A673 (cell line): ENCODE measurements at regions not wholly inside any gene's neighbourhood (a gene's known extent, or its start where the extent isn't known, plus 50 kb on each side); places are given as distances from the start of the nearest gene placed in this dataset.

Source experiments
- BruUV-seq: library from RNA; stranded (reverse); fragments of 400-500 nt; replicated peaks from 2 replicates; lab custom pipeline; 2021; lab: Mats Ljungman, UMichigan
- CTCF ChIA-PET: fragments of 300-600 bp; sonication (Branson Sonifier 250); formaldehyde crosslinking; loops from one replicate; lab custom pipeline; 2022; ENCODE audit warnings: antibody characterized with exemption; lab: Charles Lee
- POLR2A ChIA-PET: fragments of 300-600 bp; sonication (Branson Sonifier 250); formaldehyde crosslinking; loops from one replicate; lab custom pipeline; 2022; ENCODE audit warnings: antibody characterized with exemption; ENCODE audit not compliant: low non-redundant PET; lab: Charles Lee
- DNase-seq: peaks from one replicate; pipeline ENCODE4 v3.0.0-alpha.2; 2015; ENCODE audit warnings: low spot score
- H3K27ac ChIP-seq: fragments of 200-600 bp; sonication (generic); 2 replicates; pipeline ENCODE4 v1.5.1; 2016; ENCODE audit warnings: mixed run types, low read depth, mild to moderate bottlenecking, mixed read lengths, antibody characterized with exemption, low read length; ENCODE audit not compliant: poor library complexity, severe bottlenecking
- H3K27me3 ChIP-seq: fragments of 200-600 bp; sonication (generic); replicated peaks from 2 replicates; pipeline ENCODE4 v1.6.1; 2017; ENCODE audit warnings: mixed run types, low read depth, mild to moderate bottlenecking, mixed read lengths, antibody characterized with exemption, low read length; ENCODE audit not compliant: insufficient read depth, poor library complexity
- H3K36me3 ChIP-seq: fragments of 200-600 bp; sonication (generic); 2 replicates; pipeline ENCODE4 v1.6.1; 2016; ENCODE audit warnings: mixed run types, mild to moderate bottlenecking, mixed read lengths, antibody characterized with exemption, low read length; ENCODE audit not compliant: insufficient read depth, poor library complexity, severe bottlenecking
- H3K4me1 ChIP-seq: fragments of 200-600 bp; sonication (generic); 2 replicates; pipeline ENCODE4 v1.6.1; 2017; ENCODE audit warnings: mixed run types, mild to moderate bottlenecking, mixed read lengths, antibody characterized with exemption, low read length; ENCODE audit not compliant: insufficient read depth, poor library complexity, severe bottlenecking
- H3K4me3 ChIP-seq: fragments of 200-600 bp; sonication (generic); 2 replicates; pipeline ENCODE4 v1.5.1; 2016; ENCODE audit warnings: low read depth, mixed run types, mild to moderate bottlenecking, mixed read lengths, low read length; ENCODE audit not compliant: poor library complexity, severe bottlenecking
- H3K9me3 ChIP-seq: fragments of 200-600 bp; sonication (generic); 2 replicates; pipeline ENCODE4 v1.6.1; 2016; ENCODE audit warnings: mixed run types, low read depth, mild to moderate bottlenecking, mixed read lengths, antibody characterized with exemption, low read length; ENCODE audit not compliant: poor library complexity, severe bottlenecking
- EZH2 ChIP-seq: fragments of 200-600 bp; sonication (generic); IDR thresholded peaks from 2 replicates; pipeline ENCODE4 v1.6.1; 2017; ENCODE audit warnings: borderline replicate concordance, low read depth, mild to moderate bottlenecking, mixed read lengths, antibody characterized with exemption, low read length; ENCODE audit not compliant: poor library complexity, severe bottlenecking
- intact Hi-C: fragments of 100-400 bp; cut with micrococcal nuclease; formaldehyde crosslinking; loops from one replicate; pipeline ENCODE4 v1.10.0; 2022; ENCODE audit not compliant: unreplicated experiment
- TF ChIP-seq, protein P1 (sequence below): fragments of 300-800, 200-600 bp; sonication (generic); conservative IDR thresholded peaks from 2 replicates; pipeline ENCODE4 v1.5.1; 2017; ENCODE audit warnings: low read depth, mild to moderate bottlenecking, antibody characterized with exemption, low read length, moderate library complexity, mixed read lengths

DNA sequence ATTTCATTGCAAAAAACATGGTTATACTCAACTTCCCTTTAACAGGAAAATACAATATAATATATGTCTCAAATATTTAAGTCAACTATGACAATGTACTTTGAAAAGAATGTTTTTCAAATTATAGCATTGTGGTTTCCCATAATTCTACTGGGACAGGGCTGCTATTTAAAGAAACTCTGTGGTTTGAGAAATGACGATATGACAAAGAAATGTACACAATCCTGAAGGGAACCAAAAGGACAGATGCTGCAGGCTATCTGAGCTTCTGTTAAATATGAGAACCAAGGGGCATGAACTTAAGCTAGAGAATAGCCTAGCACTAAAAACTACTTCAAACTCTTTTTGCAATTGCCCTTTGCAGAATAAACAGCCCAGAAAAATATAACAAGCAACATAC is 415.9 kb downstream of the GRB14 start:
- ChIA-PET CTCF (no interaction called here), POLR2A (no interaction called here)
- no peaks in the 10 kb centered on the region for H3K4me1 ChIP-seq
- H3K36me3 ChIP-seq, result no peaks in the 10 kb centered on the region
- H3K27ac ChIP-seq, result no peak overlapping the region
- peaks cover 5% of the 10 kb centered on the region for H3K27me3 ChIP-seq
- no peak for DNase-seq
- no peak overlapping the region for H3K4me3 ChIP-seq
- no TSS peak for BruUV-seq
- intact Hi-C loops, result no loop called here
- no peak for TF ChIP-seq EZH2
- TF ChIP-seq, protein P1, sequence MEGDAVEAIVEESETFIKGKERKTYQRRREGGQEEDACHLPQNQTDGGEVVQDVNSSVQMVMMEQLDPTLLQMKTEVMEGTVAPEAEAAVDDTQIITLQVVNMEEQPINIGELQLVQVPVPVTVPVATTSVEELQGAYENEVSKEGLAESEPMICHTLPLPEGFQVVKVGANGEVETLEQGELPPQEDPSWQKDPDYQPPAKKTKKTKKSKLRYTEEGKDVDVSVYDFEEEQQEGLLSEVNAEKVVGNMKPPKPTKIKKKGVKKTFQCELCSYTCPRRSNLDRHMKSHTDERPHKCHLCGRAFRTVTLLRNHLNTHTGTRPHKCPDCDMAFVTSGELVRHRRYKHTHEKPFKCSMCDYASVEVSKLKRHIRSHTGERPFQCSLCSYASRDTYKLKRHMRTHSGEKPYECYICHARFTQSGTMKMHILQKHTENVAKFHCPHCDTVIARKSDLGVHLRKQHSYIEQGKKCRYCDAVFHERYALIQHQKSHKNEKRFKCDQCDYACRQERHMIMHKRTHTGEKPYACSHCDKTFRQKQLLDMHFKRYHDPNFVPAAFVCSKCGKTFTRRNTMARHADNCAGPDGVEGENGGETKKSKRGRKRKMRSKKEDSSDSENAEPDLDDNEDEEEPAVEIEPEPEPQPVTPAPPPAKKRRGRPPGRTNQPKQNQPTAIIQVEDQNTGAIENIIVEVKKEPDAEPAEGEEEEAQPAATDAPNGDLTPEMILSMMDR, result no peak
- H3K9me3 ChIP-seq, result no peaks in the 10 kb centered on the region

DNA sequence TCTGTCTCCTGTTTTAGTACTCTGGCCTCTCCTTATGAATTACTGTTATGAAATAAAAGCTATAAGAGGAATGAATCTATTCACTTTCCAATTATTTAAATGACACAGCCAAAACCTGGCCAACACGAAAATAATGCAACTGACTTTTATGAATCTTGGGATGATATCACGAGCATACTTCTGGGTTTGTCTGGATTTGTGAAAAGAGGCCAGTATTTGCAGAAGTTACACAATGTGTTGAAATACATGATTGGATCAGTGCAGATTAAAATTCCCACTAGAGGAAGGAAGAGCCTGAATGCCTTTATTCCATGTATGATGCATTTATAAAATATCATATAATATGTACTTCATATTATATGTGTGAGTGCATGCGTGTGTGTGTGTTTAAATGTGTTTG is 418.2 kb downstream of the GRB14 start:
- CTCF ChIA-PET, result no interaction called here
- DNase-seq, result no peak
- intact Hi-C loops, result no loop called here
- BruUV-seq, result no TSS peak
- Histone ChIP-seq H3K4me1 (no peaks in the 10 kb centered on the region), H3K36me3 (no peaks in the 10 kb centered on the region), H3K27ac (no peak overlapping the region), H3K9me3 (no peaks in the 10 kb centered on the region), H3K27me3 (peaks cover 3% of the 10 kb centered on the region), H3K4me3 (no peak overlapping the region)
- POLR2A ChIA-PET, result no interaction called here
- TF ChIP-seq EZH2, result no peak
- TF ChIP-seq, protein P1, result no peak

DNA sequence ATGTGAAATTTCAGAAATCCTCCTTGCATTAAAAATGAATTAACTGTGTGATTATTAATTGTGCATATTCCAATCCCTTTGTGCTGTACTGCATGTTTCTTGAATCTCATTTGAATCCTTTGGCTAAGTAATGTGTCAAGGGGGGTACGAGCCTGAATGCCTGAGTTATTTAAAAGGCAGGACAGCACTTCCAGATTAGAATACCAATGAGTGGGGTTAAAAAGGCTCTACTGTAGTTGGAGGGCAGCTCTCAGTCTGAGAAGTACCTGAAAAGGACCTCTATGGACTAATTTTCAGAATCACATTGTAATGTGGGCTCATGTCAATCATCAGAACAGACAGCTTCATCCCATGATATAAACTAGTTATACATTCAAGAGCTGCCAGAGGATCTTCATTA is 423.0 kb downstream of the GRB14 start:
- POLR2A ChIA-PET, result no interaction called here
- no peak overlapping the region for H3K4me3 ChIP-seq
- H3K9me3 ChIP-seq, result no peaks in the 10 kb centered on the region
- CTCF ChIA-PET, result no interaction called here
- intact Hi-C loops, result no loop called here
- BruUV-seq, result no TSS peak
- H3K27me3 ChIP-seq, result peaks cover 3% of the 10 kb centered on the region
- no peaks in the 10 kb centered on the region for H3K4me1 ChIP-seq
- no peak for DNase-seq
- TF ChIP-seq, protein P1, result no peak
- no peak for TF ChIP-seq EZH2
- H3K36me3 ChIP-seq, result no peaks in the 10 kb centered on the region
- no peak overlapping the region for H3K27ac ChIP-seq
